Endodermal cell (in vitro differentiated cells): ENCODE measurements at regions not wholly inside any gene's neighbourhood (a gene's known extent, or its start where the extent isn't known, plus 50 kb on each side); places are given as distances from the start of the nearest gene placed in this dataset.
"Not testable (repeated sequence)": the region's sequence is repeated elsewhere in the genome, so short reads cannot be mapped to it uniquely, and the experiment has no call there.

Experiments used
- DNase-seq: peaks from one replicate; pipeline ENCODE4 v3.0.0-alpha.2; 2017
- H3K27ac ChIP-seq: 2 replicates; pipeline ENCODE4 v1.5.1; 2013; ENCODE audit warnings: mild to moderate bottlenecking, low read depth, low read length, moderate library complexity
- H3K27me3 ChIP-seq: 2 replicates; pipeline ENCODE4 v1.6.1; 2013; ENCODE audit warnings: mild to moderate bottlenecking, low read length, moderate library complexity; ENCODE audit not compliant: insufficient read depth, control insufficient read depth, poor library complexity, severe bottlenecking
- H3K36me3 ChIP-seq: 2 replicates; pipeline ENCODE4 v1.7.0; 2013; ENCODE audit warnings: mild to moderate bottlenecking, low read length, moderate library complexity; ENCODE audit not compliant: control insufficient read depth, insufficient read depth
- H3K4me1 ChIP-seq: one replicate; pipeline ENCODE4 v1.7.0; 2013; ENCODE audit warnings: low read length; ENCODE audit not compliant: control insufficient read depth, insufficient read depth
- H3K4me3 ChIP-seq: 2 replicates; pipeline ENCODE4 v1.5.1; 2013; ENCODE audit warnings: mild to moderate bottlenecking, low read length, moderate library complexity
- H3K9ac ChIP-seq: 2 replicates; pipeline ENCODE4 v1.6.1; 2013; ENCODE audit warnings: mild to moderate bottlenecking, low read length, moderate library complexity; ENCODE audit not compliant: poor library complexity, severe bottlenecking; ENCODE audit errors: extremely low read depth
- H3K9me3 ChIP-seq: 2 replicates; pipeline ENCODE4 v1.6.1; 2013; ENCODE audit warnings: mild to moderate bottlenecking, low read length, moderate library complexity; ENCODE audit not compliant: control insufficient read depth
- H3K27ac Mint-ChIP-seq: 2 replicates; pipeline ENCODE4 v1.8.0; 2020; ENCODE audit warnings: mixed read lengths
- H3K27me3 Mint-ChIP-seq: 2 replicates; pipeline ENCODE4 v1.8.0; 2021; ENCODE audit warnings: mild to moderate bottlenecking, mixed read lengths; ENCODE audit not compliant: insufficient read depth
- H3K36me3 Mint-ChIP-seq: 2 replicates; pipeline ENCODE4 v1.8.0; 2020; ENCODE audit warnings: low read depth, mixed read lengths
- H3K4me1 Mint-ChIP-seq: 2 replicates; pipeline ENCODE4 v1.8.0; 2020; ENCODE audit warnings: mixed read lengths
- H3K4me3 Mint-ChIP-seq: 2 replicates; pipeline ENCODE4 v1.8.0; 2020; ENCODE audit warnings: mild to moderate bottlenecking, moderate library complexity, mixed read lengths
- H3K9me3 Mint-ChIP-seq: 2 replicates; pipeline ENCODE4 v1.8.0; 2020; ENCODE audit warnings: mild to moderate bottlenecking, mixed read lengths
- WGBS, 2 experiments: methylation state at CpG; one replicate each; pipeline versions ENCODE4 v1.1.5 to v1.1.7; 2013; ENCODE audit warnings: missing lambda C conversion rate in 2 of 2, mixed read lengths in 1 of 2; ENCODE audit not compliant: insufficient coverage in 1 of 2, insufficient read length in 1 of 2; 5-methylcytosine and 5-hydroxymethylcytosine counted together
- TF ChIP-seq, protein P1 (sequence below): fragments of 200-600 bp; sonication (generic); conservative IDR thresholded peaks from 2 replicates; pipeline ENCODE4 v1.5.0; 2021; ENCODE audit warnings: antibody characterized with exemption, mild to moderate bottlenecking

DNA sequence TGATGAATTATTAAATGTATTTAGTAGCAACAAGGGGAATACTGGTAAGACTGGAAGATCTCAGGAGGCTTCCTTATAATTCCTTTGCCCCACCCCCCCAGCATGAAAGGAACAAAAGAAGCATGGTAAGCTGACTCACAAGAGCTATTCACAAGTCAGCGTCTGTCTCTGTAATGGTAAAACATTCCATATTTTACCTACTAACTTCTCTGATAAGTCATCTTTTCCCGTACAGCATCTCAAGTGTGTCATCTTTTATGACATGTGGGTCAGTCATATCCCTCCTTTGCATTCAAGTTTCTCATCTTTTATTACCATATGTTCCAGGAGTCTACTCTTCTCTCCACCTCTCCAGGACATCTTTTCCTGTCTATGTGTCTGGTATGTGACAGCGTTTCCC lies 241.3 kb downstream of the PLA2G4A start:
- no peak overlapping the region for H3K9ac ChIP-seq
- H3K27me3 ChIP-seq, result no peaks in the 10 kb centered on the region
- no peak for DNase-seq
- no peaks in the 10 kb centered on the region for H3K36me3 ChIP-seq
- TF ChIP-seq, protein P1, sequence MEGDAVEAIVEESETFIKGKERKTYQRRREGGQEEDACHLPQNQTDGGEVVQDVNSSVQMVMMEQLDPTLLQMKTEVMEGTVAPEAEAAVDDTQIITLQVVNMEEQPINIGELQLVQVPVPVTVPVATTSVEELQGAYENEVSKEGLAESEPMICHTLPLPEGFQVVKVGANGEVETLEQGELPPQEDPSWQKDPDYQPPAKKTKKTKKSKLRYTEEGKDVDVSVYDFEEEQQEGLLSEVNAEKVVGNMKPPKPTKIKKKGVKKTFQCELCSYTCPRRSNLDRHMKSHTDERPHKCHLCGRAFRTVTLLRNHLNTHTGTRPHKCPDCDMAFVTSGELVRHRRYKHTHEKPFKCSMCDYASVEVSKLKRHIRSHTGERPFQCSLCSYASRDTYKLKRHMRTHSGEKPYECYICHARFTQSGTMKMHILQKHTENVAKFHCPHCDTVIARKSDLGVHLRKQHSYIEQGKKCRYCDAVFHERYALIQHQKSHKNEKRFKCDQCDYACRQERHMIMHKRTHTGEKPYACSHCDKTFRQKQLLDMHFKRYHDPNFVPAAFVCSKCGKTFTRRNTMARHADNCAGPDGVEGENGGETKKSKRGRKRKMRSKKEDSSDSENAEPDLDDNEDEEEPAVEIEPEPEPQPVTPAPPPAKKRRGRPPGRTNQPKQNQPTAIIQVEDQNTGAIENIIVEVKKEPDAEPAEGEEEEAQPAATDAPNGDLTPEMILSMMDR, result no peak
- H3K4me3 ChIP-seq, result no peak overlapping the region
- no peaks in the 10 kb centered on the region for H3K27me3 Mint-ChIP-seq
- no peak overlapping the region for H3K27ac ChIP-seq
- peaks cover 3% of the 10 kb centered on the region for H3K4me1 Mint-ChIP-seq
- H3K4me3 Mint-ChIP-seq, result no peak overlapping the region
- H3K4me1 ChIP-seq, result no peaks in the 10 kb centered on the region
- H3K9me3 Mint-ChIP-seq, result peaks cover 18% of the 10 kb centered on the region
- WGBS, 2 experiments, result 50 to 60% methylated on average over 1 to 3 of the region's 3 CpGs
- no peak overlapping the region for H3K27ac Mint-ChIP-seq
- H3K36me3 Mint-ChIP-seq, result peaks cover 3% of the 10 kb centered on the region
- peaks cover 9% of the 10 kb centered on the region for H3K9me3 ChIP-seq

DNA sequence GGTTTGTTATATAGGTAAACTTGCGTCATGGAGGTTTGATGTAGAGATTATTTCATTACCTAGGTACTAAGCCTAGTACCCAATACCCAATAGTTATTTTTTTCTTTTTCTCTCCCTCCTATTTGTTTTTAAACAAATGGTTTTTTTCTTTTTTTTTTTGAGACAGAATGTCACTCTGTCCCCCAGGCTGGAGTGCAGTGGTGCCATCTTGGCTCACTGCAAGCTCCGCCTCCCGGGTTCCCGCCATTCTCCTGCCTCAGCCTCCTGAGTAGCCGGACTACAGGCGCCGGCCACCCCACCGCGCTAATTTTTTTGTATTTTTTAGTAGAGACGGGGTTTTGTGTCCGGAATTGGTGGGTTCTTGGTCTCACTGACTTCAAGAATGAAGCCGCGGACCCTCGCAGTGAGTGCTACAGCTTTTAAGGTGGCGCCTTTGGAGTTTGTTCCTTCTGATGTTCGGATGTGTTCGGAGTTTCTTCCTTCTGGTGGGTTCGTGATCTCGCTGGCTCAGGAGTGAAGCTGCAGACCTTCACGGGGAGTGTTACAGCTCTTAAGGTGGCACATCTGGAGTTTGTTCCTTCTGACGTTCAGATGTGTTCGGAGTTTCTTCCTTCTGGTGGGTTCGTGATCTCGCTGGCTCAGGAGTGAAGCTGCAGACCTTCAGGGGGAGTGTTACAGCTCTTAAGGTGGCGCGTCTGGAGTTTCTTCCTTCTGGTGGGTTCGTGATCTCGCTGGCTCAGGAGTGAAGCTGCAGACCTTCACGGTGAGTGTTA lies 243.7 kb downstream of the PLA2G4A start:
- H3K4me3 Mint-ChIP-seq, DNase-seq: not testable (repeated sequence)
- WGBS, 2 experiments, result 93 to 94% methylated on average over 9 to 28 of the region's 29 CpGs

DNA sequence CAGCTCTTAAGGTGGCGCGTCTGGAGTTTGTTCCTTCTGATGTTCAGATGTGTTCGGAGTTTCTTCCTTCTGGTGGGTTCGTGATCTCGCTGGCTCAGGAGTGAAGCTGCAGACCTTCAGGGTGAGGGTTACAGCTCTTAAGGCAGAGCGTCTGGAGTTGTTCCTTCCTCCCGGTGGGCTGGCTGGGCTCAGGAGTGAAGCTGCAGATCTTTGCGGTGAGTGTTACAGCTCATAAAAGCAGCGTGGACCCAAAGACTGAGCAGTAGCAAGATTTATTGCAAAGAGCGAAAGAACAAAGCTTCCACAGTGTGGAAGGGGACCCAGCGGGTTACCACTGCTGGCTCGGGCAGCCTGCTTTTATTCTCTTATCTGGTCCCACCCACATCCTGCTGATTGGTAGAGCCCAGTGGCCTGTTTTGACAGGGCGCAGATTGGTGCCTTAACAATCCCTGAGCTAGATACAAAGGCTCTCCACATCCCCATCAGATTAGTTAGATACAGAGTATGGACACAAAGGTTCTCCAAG lies 244.3 kb downstream of the PLA2G4A start:
- H3K4me3 Mint-ChIP-seq, H3K27ac ChIP-seq: not testable (repeated sequence)

More for the DNA sequence above, 243.7 kb downstream of the PLA2G4A start:
- not testable (repeated sequence) for H3K27ac ChIP-seq, H3K36me3 Mint-ChIP-seq, H3K9me3 ChIP-seq, H3K4me3 ChIP-seq, H3K4me1 Mint-ChIP-seq, H3K27me3 Mint-ChIP-seq, H3K27me3 ChIP-seq, H3K36me3 ChIP-seq, H3K4me1 ChIP-seq, H3K9ac ChIP-seq, H3K27ac Mint-ChIP-seq
- H3K9me3 Mint-ChIP-seq, result peaks cover 18% of the 10 kb centered on the region

DNA sequence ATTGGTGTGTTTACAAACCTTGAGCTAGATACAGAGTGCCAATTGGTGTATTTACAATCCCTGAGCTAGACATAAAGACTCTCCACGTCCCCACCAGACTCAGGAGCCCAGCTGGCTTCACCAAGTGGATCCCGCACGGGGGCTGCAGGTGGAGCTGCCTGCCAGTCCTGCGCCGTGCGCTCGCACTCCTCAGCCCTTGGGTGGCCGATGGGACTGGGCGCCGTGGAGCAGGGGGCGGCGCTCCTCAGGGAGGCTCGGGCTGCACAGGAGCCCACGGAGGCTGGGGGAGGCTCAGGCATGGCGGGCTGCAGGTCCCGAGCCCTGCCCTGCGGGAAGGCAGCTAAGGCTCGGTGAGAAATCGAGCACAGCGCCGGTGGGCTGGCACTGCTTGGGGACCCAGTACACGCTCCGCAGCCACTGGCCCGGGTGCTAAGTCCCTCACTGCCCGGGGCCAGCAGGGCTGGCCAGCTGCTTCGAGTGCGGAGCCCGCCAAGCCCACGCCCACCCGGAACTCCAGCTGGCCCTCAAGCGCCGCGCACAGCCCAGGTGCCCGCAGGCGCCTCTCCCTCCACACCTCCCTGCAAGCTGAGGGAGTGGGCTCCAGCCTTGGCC lies 245.0 kb downstream of the PLA2G4A start:
- not testable (repeated sequence) for H3K4me1 ChIP-seq, H3K4me3 Mint-ChIP-seq, H3K27me3 ChIP-seq, H3K4me3 ChIP-seq, H3K27ac Mint-ChIP-seq, H3K27me3 Mint-ChIP-seq, H3K9ac ChIP-seq, H3K9me3 ChIP-seq, H3K4me1 Mint-ChIP-seq, H3K36me3 ChIP-seq, H3K27ac ChIP-seq, DNase-seq, H3K36me3 Mint-ChIP-seq
- 95 to 96% methylated on average over 7 to 35 of the region's 35 CpGs for WGBS, 2 experiments
- H3K9me3 Mint-ChIP-seq, result peaks cover 18% of the 10 kb centered on the region

More for the DNA sequence above, 244.3 kb downstream of the PLA2G4A start:
- H3K27me3 ChIP-seq, H3K4me1 Mint-ChIP-seq, DNase-seq, H3K27me3 Mint-ChIP-seq, H3K9ac ChIP-seq, H3K27ac Mint-ChIP-seq, H3K36me3 ChIP-seq, H3K36me3 Mint-ChIP-seq, H3K9me3 ChIP-seq, H3K4me1 ChIP-seq, H3K4me3 ChIP-seq: not testable (repeated sequence)
- H3K9me3 Mint-ChIP-seq, result peaks cover 18% of the 10 kb centered on the region
- WGBS, 2 experiments, result 92 to 95% methylated on average over 8 to 13 of the region's 13 CpGs
